Muscle layer of duodenum (tissue), 2 donors: ENCODE measurements at regions not wholly inside any gene's neighbourhood (a gene's known extent, or its start where the extent isn't known, plus 50 kb on each side); places are given as distances from the start of the nearest gene placed in this dataset.

Source experiments
- H3K27ac ChIP-seq: one replicate; pipeline ENCODE4 v1.7.0; 2013; ENCODE audit warnings: mild to moderate bottlenecking, low read length
- H3K27me3 ChIP-seq: one replicate; pipeline ENCODE4 v1.7.0; 2013; ENCODE audit warnings: low read depth, mild to moderate bottlenecking, control low read depth, low read length
- H3K36me3 ChIP-seq, 2 donors: one replicate each; pipeline ENCODE4 v1.7.0; 2013; ENCODE audit warnings: low read length in 2 of 2, control low read depth in 1 of 2, mild to moderate bottlenecking in 1 of 2; ENCODE audit not compliant: insufficient read depth in 2 of 2, control insufficient read depth in 1 of 2
- H3K4me1 ChIP-seq, 2 donors: one replicate each; pipeline ENCODE4 v1.7.0; 2013; ENCODE audit warnings: low read length in 2 of 2, mild to moderate bottlenecking in 2 of 2, control low read depth in 1 of 2, moderate library complexity in 1 of 2; ENCODE audit not compliant: insufficient read depth in 2 of 2, control insufficient read depth in 1 of 2
- H3K4me3 ChIP-seq, 2 donors: one replicate each; pipeline ENCODE4 v1.7.0; 2013; ENCODE audit warnings: low read length in 2 of 2, low read depth in 1 of 2, mild to moderate bottlenecking in 1 of 2
- H3K9me3 ChIP-seq, 2 donors: one replicate each; pipeline ENCODE4 v1.7.0; 2013; ENCODE audit warnings: low read length in 2 of 2, control low read depth in 1 of 2, mild to moderate bottlenecking in 1 of 2; ENCODE audit not compliant: control insufficient read depth in 1 of 2
- donor health status: healthy.

GRCh38 chr2:65724336-65724735 lies 291.9 kb upstream of the SPRED2 start:
- Histone ChIP-seq H3K36me3 (no peaks in the 10 kb centered on the region), H3K27ac (no peak overlapping the region), H3K9me3 (no peaks in the 10 kb centered on the region), H3K4me1 (no peaks in the 10 kb centered on the region), H3K27me3 (no peaks in the 10 kb centered on the region), H3K4me3 (no peak overlapping the region)

GRCh38 chr2:65722028-65722778 lies 289.8 kb upstream of the SPRED2 start:
- H3K36me3 ChIP-seq, result no peaks in the 10 kb centered on the region
- no peak overlapping the region for H3K27ac ChIP-seq
- H3K4me3 ChIP-seq, result no peak overlapping the region
- H3K27me3 ChIP-seq, result no peaks in the 10 kb centered on the region
- no peaks in the 10 kb centered on the region for H3K9me3 ChIP-seq
- H3K4me1 ChIP-seq, result no peaks in the 10 kb centered on the region

DNA sequence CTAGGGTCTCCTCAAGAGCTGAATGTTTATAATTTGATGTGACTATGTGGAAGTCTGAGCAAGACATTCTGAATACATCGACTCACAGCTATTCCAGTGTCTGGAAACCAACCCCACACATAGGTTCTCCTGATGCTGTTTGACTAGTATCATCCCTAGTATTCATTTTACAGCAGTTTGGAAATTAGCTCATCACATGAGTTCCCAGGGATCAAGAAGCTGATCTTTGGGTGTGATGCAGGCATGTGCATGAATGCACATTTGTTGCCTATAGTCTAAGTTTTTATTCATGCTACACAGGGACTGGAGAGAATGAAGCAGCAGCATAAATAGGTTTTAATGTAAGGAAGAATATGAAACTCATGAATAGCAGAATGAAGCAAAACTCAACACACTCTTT lies 284.3 kb upstream of the SPRED2 start:
- Histone ChIP-seq H3K9me3 (no peaks in the 10 kb centered on the region), H3K36me3 (no peaks in the 10 kb centered on the region), H3K4me3 (no peak overlapping the region), H3K4me1 (no peaks in the 10 kb centered on the region), H3K27me3 (no peaks in the 10 kb centered on the region), H3K27ac (no peak overlapping the region)

- Histone ChIP-seq H3K9me3 (no peaks in the 10 kb centered on the region), H3K4me1 (no peaks in the 10 kb centered on the region), H3K27me3 (no peaks in the 10 kb centered on the region), H3K27ac (no peak overlapping the region), H3K36me3 (no peaks in the 10 kb centered on the region), H3K4me3 (no peak overlapping the region)
Observed at GRCh38 chr2:65715323-65715722, 282.9 kb upstream of the SPRED2 start.

DNA sequence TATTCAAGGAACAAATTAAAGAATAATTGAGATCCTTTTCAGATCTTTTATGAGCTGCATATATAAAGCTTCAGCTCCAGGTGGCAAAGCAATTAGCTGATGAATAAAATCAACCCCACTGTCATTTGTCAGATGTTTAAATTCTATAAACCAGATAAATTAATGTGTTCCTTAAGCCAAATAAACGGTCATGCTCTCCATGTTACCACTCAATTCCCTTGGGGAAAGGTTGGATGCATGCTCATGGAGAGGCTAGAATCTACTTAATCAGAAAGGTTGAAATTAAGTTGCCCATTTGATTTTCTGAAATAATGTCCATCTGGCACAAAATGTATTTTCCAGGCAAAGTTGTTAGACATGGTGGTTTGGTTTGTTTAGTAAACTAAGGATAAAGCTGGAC lies 282.5 kb upstream of the SPRED2 start:
- no peaks in the 10 kb centered on the region for H3K9me3 ChIP-seq
- no peaks in the 10 kb centered on the region for H3K27me3 ChIP-seq
- no peak overlapping the region for H3K4me3 ChIP-seq
- no peaks in the 10 kb centered on the region for H3K36me3 ChIP-seq
- H3K4me1 ChIP-seq, result no peaks in the 10 kb centered on the region
- H3K27ac ChIP-seq, result no peak overlapping the region

GRCh38 chr2:65711863-65712262 lies 279.5 kb upstream of the SPRED2 start:
- Histone ChIP-seq H3K27ac (no peak overlapping the region), H3K36me3 (no peaks in the 10 kb centered on the region), H3K4me1 (no peaks in the 10 kb centered on the region), H3K4me3 (no peak overlapping the region), H3K27me3 (no peaks in the 10 kb centered on the region), H3K9me3 (no peaks in the 10 kb centered on the region)

GRCh38 chr2:65710779-65711295 lies 278.4 kb upstream of the SPRED2 start:
- H3K4me3 ChIP-seq, result no peak overlapping the region
- H3K9me3 ChIP-seq, result no peaks in the 10 kb centered on the region
- H3K4me1 ChIP-seq, result no peaks in the 10 kb centered on the region
- H3K27ac ChIP-seq, result no peak overlapping the region
- H3K27me3 ChIP-seq, result no peaks in the 10 kb centered on the region
- no peaks in the 10 kb centered on the region for H3K36me3 ChIP-seq

- Histone ChIP-seq H3K27ac (no peak overlapping the region), H3K27me3 (no peaks in the 10 kb centered on the region), H3K4me3 (no peak overlapping the region), H3K36me3 (no peaks in the 10 kb centered on the region), H3K4me1 (no peaks in the 10 kb centered on the region), H3K9me3 (no peaks in the 10 kb centered on the region)
Observed at GRCh38 chr2:65710356-65710755, 278.0 kb upstream of the SPRED2 start.

DNA sequence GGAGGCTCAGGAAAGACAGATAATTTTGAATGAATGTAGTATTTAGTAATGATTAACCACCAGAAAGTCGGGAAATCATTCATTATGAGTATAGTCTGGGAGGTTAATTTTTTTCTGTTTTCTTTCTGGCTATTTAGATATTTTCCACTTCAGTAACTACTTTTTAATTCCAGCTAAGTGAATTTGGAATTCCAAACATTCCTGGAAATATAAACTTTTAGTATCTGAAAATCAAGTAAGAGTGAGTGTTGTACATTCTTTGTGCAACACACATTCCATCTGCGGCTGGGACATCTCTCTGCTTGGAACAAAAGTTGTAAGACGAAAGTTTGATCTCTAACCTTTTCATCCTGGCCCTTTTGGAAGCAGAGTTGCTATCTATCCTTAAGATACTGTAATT lies 275.7 kb upstream of the SPRED2 start:
- H3K36me3 ChIP-seq, result no peaks in the 10 kb centered on the region
- H3K27ac ChIP-seq, result no peak overlapping the region
- H3K4me1 ChIP-seq, result no peaks in the 10 kb centered on the region

GRCh38 chr2:65706411-65706810 lies 274.0 kb upstream of the SPRED2 start:
- Histone ChIP-seq H3K36me3 (no peaks in the 10 kb centered on the region), H3K27me3 (no peaks in the 10 kb centered on the region), H3K9me3 (no peaks in the 10 kb centered on the region), H3K4me3 (no peak overlapping the region), H3K4me1 (no peaks in the 10 kb centered on the region), H3K27ac (no peak overlapping the region)

More for the DNA sequence above, 275.7 kb upstream of the SPRED2 start:
- no peaks in the 10 kb centered on the region for H3K27me3 ChIP-seq
- H3K4me3 ChIP-seq, result no peak overlapping the region
- H3K9me3 ChIP-seq, result no peaks in the 10 kb centered on the region

DNA sequence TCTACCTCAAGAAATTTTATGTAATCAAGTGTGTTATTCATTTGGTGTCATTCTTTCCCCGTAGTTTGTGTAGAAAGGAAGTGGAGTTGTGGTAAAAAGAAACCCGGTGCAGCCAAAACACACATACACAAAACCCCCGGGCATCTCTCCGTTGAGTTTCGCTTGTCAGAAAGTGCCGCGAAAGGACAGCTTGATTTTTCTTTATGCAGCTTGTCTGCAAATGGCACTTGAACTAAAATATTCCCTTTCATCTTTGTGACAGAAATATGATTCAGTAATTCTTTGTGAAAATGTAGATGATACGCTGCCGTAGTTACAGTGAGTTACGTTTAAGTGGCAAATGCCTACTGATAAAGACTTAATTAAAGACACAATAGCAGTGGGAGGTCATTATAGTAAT lies 268.8 kb upstream of the SPRED2 start:
- H3K27me3 ChIP-seq, result no peaks in the 10 kb centered on the region

GRCh38 chr2:65700720-65701119 lies 268.3 kb upstream of the SPRED2 start:
- H3K27me3 ChIP-seq, result no peaks in the 10 kb centered on the region
- H3K27ac ChIP-seq, result no peak overlapping the region
- H3K9me3 ChIP-seq, result no peaks in the 10 kb centered on the region
- no peak overlapping the region for H3K4me3 ChIP-seq
- no peaks in the 10 kb centered on the region for H3K36me3 ChIP-seq
- no peaks in the 10 kb centered on the region for H3K4me1 ChIP-seq

More for the DNA sequence above, 268.8 kb upstream of the SPRED2 start:
- Histone ChIP-seq H3K4me1 (no peaks in the 10 kb centered on the region), H3K9me3 (no peaks in the 10 kb centered on the region), H3K4me3 (no peak overlapping the region), H3K27ac (no peak overlapping the region), H3K36me3 (no peaks in the 10 kb centered on the region)
